Activated naive CD4-positive, alpha-beta T cell treated with anti-CD3 and anti-CD28 coated beads for 36 hours (primary cell): ENCODE measurements at regions not wholly inside any gene's neighbourhood (a gene's known extent, or its start where the extent isn't known, plus 50 kb on each side); places are given as distances from the start of the nearest gene placed in this dataset.
"Not testable (repeated sequence)": the region's sequence is repeated elsewhere in the genome, so short reads cannot be mapped to it uniquely, and the experiment has no call there.

ENCODE experiments used
- CTCF ChIA-PET: fragments of 350-600 bp; sonication (Branson Sonifier 250); formaldehyde crosslinking; loops from one replicate; lab custom pipeline; 2021; ENCODE audit warnings: antibody characterized with exemption; lab: Charles Lee
- DNase-seq: peaks from one replicate; pipeline ENCODE4 v3.0.0-alpha.2; 2020
- H3K27ac Mint-ChIP-seq: one replicate; pipeline ENCODE4 v1.8.0; 2021; ENCODE audit warnings: mild to moderate bottlenecking, mixed read lengths
- H3K27me3 Mint-ChIP-seq: one replicate; pipeline ENCODE4 v1.8.0; 2021; ENCODE audit warnings: low read depth, mixed read lengths
- H3K36me3 Mint-ChIP-seq: one replicate; pipeline ENCODE4 v1.8.0; 2021; ENCODE audit warnings: low read depth, mixed read lengths
- H3K4me1 Mint-ChIP-seq: one replicate; pipeline ENCODE4 v1.8.0; 2021; ENCODE audit warnings: low read depth, mixed read lengths
- H3K4me3 Mint-ChIP-seq: one replicate; pipeline ENCODE4 v1.8.0; 2021; ENCODE audit warnings: mild to moderate bottlenecking, moderate library complexity, mixed read lengths
- H3K9me3 Mint-ChIP-seq: one replicate; pipeline ENCODE4 v1.8.0; 2021; ENCODE audit warnings: mixed read lengths
- intact Hi-C: fragments of 100-400 bp; cut with micrococcal nuclease; formaldehyde crosslinking; loops from one replicate; pipeline ENCODE4 v1.15.1; 2023

DNA sequence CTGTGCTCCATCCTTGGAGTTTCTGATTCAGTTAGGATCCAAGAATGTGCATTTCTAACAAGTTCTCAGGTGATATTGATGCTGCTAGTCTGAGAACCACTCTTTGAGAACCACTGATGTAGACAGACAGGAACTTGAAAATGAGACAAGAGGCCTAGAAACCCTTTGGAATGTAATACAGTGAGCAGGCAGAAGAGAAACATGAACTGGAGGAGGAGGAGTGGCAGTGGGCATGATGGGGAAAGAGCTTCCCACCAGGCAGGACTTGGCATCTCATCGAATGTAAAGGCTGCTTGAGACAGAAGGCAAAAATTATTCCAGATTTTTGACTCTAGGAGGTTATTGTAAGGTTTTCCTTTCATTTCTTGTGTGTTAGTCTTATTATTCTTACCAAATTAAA, 295.8 kb upstream of the SGCD start:
- Mint-ChIP-seq H3K4me3 (no peak overlapping the region), H3K27ac (no peak overlapping the region)
- intact Hi-C loops: no loop called here

GRCh38 chr5:156036640-156037039, 290.3 kb upstream of the SGCD start:
- intact Hi-C loops: no loop called here
- Mint-ChIP-seq H3K4me1 (no peaks in the 10 kb centered on the region), H3K36me3 (no peaks in the 10 kb centered on the region), H3K9me3 (no peaks in the 10 kb centered on the region), H3K27ac (no peak overlapping the region), H3K27me3 (peaks cover 5% of the 10 kb centered on the region), H3K4me3 (no peak overlapping the region)
- DNase-seq: no peak
- CTCF ChIA-PET: interaction anchor here (0.5 to 1.1 kb wide), 2 partner anchors 11 to 420 kb away, joined by 3 read pairs; no protein-coding TSS in a partner anchor

More for the DNA sequence above, 295.8 kb upstream of the SGCD start:
- H3K36me3 Mint-ChIP-seq: no peaks in the 10 kb centered on the region
- CTCF ChIA-PET: no interaction called here
- DNase-seq: no peak
- H3K9me3 Mint-ChIP-seq: no peaks in the 10 kb centered on the region
- no peaks in the 10 kb centered on the region for H3K4me1 Mint-ChIP-seq
- H3K27me3 Mint-ChIP-seq: peaks cover 8% of the 10 kb centered on the region

DNA sequence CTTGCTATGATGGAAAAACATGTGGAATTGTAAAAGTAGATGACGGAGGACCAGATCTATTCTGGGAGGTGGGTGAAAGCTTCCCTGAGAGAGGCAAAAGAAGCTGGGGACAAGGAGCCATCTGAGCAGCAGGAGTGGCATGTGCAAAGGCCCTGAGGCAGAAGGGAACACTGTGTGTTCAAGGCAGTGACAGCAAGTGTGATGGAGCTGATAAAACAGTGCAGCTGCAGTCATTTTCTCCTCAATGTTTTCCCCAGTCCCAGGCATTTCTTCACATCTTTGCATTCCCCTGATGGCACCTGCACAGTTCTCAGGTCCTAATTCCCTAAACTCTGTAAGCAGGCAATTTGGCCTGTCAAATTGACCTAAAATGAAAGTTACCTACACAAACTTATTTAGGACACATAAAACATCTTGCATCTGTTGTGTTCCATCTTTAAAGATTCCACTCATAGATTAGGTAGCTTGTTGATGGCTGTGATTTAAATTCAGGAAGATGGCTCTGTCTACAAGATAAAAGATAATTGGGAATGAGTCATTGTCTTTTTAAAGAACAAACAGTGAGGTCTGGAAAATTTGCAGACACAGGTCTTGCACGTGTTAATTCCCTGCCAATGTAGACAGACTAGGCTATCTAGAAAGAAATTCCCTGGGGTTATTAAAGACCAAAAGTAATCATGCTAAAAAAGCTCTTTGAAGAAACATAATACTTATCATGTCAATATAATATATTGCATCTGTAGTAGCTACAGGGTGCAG, 289.6 kb upstream of the SGCD start:
- Mint-ChIP-seq H3K4me1 (no peaks in the 10 kb centered on the region), H3K9me3 (no peaks in the 10 kb centered on the region), H3K36me3 (no peaks in the 10 kb centered on the region), H3K27me3 (peaks cover 5% of the 10 kb centered on the region), H3K4me3 (no peak overlapping the region), H3K27ac (no peak overlapping the region)
- CTCF ChIA-PET: interaction anchor here (0.5 kb wide), 1 partner anchor 10 kb away, joined by 3 read pairs; no protein-coding TSS in a partner anchor
- intact Hi-C loops: no loop called here
- no peak for DNase-seq

- no peaks in the 10 kb centered on the region for H3K36me3 Mint-ChIP-seq
- no peaks in the 10 kb centered on the region for H3K4me1 Mint-ChIP-seq
- no peak for DNase-seq
- no peaks in the 10 kb centered on the region for H3K9me3 Mint-ChIP-seq
- CTCF ChIA-PET: interaction anchor here (1.3 kb wide), 1 partner anchor 11 kb away, joined by 3 read pairs; no protein-coding TSS in a partner anchor
- intact Hi-C loops: no loop called here
- peaks cover 5% of the 10 kb centered on the region for H3K27me3 Mint-ChIP-seq
- H3K4me3 Mint-ChIP-seq: no peak overlapping the region
- H3K27ac Mint-ChIP-seq: no peak overlapping the region
These were observed 284.2 kb upstream of the SGCD start for GRCh38 chr5:156042726-156043125.

DNA sequence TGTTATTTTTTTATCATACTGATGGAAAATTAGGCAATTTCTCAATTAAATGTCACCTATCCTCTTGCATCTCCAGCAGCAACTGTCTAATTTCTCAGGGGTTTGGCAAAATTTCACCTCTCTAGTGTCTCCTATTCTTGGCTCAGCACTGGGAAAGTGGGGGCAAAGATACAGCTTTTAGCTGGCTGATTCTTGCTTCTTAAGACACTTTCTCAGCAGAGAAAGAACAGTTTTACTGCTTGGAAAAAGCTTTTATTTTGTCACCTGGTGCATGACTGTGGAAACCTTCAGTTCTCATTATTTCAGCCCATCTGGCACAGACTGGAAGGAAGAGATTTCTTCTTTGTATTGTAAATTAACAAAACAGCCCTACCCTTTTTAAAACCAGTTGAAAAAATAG, 283.6 kb upstream of the SGCD start:
- Mint-ChIP-seq H3K4me3 (no peak overlapping the region), H3K9me3 (no peaks in the 10 kb centered on the region), H3K4me1 (no peaks in the 10 kb centered on the region), H3K36me3 (no peaks in the 10 kb centered on the region), H3K27me3 (peaks cover 5% of the 10 kb centered on the region), H3K27ac (no peak overlapping the region)
- intact Hi-C loops: no loop called here
- DNase-seq: no peak
- CTCF ChIA-PET: interaction anchor here (1.3 kb wide), 1 partner anchor 11 kb away, joined by 3 read pairs; no protein-coding TSS in a partner anchor

DNA sequence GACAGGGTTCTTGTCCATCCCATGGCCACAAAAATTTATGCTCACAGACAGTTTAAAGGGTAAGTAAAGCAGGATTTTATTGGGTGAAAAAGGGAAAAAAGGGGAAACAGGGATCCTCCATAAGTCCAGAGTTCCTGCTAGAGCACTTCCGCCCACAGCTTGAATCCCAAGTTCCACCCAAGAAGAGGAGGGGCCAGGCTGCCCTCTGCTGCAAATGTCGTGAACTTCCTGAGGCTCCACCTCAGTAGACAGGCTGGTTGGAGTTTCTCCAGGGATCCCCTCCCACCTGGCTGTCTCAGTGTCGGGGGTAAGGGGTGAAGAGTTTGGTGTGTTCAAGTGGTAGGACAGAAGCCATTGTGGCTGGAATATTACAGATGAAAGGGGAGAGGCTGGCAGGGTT, 275.0 kb upstream of the SGCD start:
- CTCF ChIA-PET: no interaction called here
- Mint-ChIP-seq H3K4me3 (no peak overlapping the region), H3K9me3 (no peaks in the 10 kb centered on the region), H3K36me3 (no peaks in the 10 kb centered on the region), H3K27ac (no peak overlapping the region), H3K4me1 (no peaks in the 10 kb centered on the region), H3K27me3 (peaks cover 7% of the 10 kb centered on the region)
- intact Hi-C loops: no loop called here
- DNase-seq: no peak

DNA sequence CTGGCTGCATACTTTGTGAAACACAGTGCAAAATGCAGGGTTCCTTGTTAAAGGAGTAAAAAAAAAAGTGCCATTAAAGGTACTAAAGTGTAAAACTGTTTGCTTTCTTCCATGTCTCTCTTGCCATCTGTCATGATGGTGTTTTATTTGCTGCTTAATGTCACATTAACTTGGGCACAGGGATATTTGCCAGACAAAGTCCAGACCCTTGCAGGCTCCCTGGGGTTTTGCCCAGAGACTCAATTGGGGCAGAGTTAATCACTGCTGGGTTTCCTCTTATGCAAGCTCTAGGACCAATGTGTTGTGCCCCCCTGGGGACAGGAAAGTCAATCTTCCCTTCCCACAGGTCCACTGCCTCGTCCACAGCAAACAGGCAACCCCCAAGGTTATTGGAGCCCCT, 274.3 kb upstream of the SGCD start:
- intact Hi-C loops: no loop called here
- DNase-seq: no peak
- H3K27ac Mint-ChIP-seq: no peak overlapping the region
- H3K4me1 Mint-ChIP-seq: no peaks in the 10 kb centered on the region
- peaks cover 10% of the 10 kb centered on the region for H3K27me3 Mint-ChIP-seq
- H3K9me3 Mint-ChIP-seq: no peaks in the 10 kb centered on the region
- H3K4me3 Mint-ChIP-seq: no peak overlapping the region
- CTCF ChIA-PET: no interaction called here
- no peaks in the 10 kb centered on the region for H3K36me3 Mint-ChIP-seq

DNA sequence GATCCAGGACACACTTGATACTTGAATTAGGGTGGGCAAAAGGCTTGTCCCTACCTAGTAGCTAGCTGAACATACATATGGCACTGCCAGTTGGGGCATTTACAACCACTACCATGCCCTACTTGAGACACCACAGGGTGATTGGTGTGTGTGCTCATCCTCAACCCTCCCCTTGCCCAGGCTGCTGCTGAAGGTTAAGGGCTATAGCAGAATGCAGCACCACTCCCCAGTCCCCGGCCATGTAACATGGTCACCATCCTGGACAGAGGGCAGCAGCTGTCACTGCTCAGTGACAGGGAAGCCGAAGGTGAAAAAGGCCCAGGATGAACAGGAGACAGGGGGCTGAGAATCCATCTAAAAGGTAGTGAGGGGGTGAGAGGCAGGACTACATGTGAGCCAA, 273.9 kb upstream of the SGCD start:
- CTCF ChIA-PET: no interaction called here
- Mint-ChIP-seq H3K4me3 (no peak overlapping the region), H3K27me3 (peaks cover 11% of the 10 kb centered on the region), H3K9me3 (no peaks in the 10 kb centered on the region), H3K36me3 (no peaks in the 10 kb centered on the region), H3K27ac (no peak overlapping the region), H3K4me1 (no peaks in the 10 kb centered on the region)
- intact Hi-C loops: no loop called here
- DNase-seq: no peak

GRCh38 chr5:156076912-156077311, 250.1 kb upstream of the SGCD start:
- no peaks in the 10 kb centered on the region for H3K36me3 Mint-ChIP-seq
- intact Hi-C loops: no loop called here
- H3K4me1 Mint-ChIP-seq: no peaks in the 10 kb centered on the region
- DNase-seq: no peak
- CTCF ChIA-PET: no interaction called here
- no peaks in the 10 kb centered on the region for H3K27me3 Mint-ChIP-seq
- peaks cover 14% of the 10 kb centered on the region for H3K9me3 Mint-ChIP-seq
- H3K27ac Mint-ChIP-seq: no peak overlapping the region
- H3K4me3 Mint-ChIP-seq: no peak overlapping the region

- Mint-ChIP-seq H3K4me1 (no peaks in the 10 kb centered on the region), H3K27me3 (peaks cover 7% of the 10 kb centered on the region), H3K9me3 (peaks cover 10% of the 10 kb centered on the region), H3K36me3 (no peaks in the 10 kb centered on the region), H3K27ac (no peak overlapping the region), H3K4me3 (no peak overlapping the region)
- no peak for DNase-seq
- CTCF ChIA-PET: no interaction called here
- intact Hi-C loops: no loop called here
These were observed 239.3 kb upstream of the SGCD start for GRCh38 chr5:156087577-156088110.

- H3K4me3 Mint-ChIP-seq, H3K27me3 Mint-ChIP-seq, intact Hi-C loops, CTCF ChIA-PET, H3K27ac Mint-ChIP-seq, H3K36me3 Mint-ChIP-seq, DNase-seq, H3K4me1 Mint-ChIP-seq: not testable (repeated sequence)
- H3K9me3 Mint-ChIP-seq: peaks cover 10% of the 10 kb centered on the region
These were observed 236.7 kb upstream of the SGCD start for GRCh38 chr5:156089955-156090940.

DNA sequence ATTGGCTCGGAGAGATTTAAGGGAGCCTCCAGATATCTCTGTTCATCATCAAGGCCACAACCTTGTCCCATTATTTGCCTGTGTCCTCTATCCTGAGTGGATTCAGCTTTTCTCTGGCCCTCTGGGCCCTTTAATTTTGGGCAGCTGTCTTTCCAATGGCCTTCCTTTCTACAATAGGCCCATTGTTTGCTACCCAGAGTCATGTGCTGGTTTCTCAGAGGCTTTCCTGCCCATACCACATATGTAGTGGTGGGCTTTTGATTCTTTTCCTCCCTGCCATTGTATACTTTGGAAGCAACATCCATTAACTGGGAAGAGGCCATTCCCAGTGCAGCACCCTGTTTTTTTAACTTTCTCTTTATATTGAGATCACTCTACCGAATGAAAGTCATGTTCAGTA, 233.9 kb upstream of the SGCD start:
- H3K4me3 Mint-ChIP-seq: no peak overlapping the region
- H3K36me3 Mint-ChIP-seq: no peaks in the 10 kb centered on the region
- peaks cover 10% of the 10 kb centered on the region for H3K9me3 Mint-ChIP-seq
- H3K4me1 Mint-ChIP-seq: no peaks in the 10 kb centered on the region
- CTCF ChIA-PET: no interaction called here
- intact Hi-C loops: no loop called here
- peaks cover 5% of the 10 kb centered on the region for H3K27me3 Mint-ChIP-seq
- H3K27ac Mint-ChIP-seq: no peak overlapping the region
- no peak for DNase-seq
